ENCODE measurements at regions not wholly inside any gene's neighbourhood (a gene's known extent, or its start where the extent isn't known, plus 50 kb on each side); places are given as distances from the start of the nearest gene placed in this dataset.

GRCh38 chr9:107693625-107694326 lies 204.2 kb upstream of the KLF4 start:
- TF ChIP-seq POLR2A (IDR thresholded peaks at IDR 0.05; ENCODE audit: low read length) (no peak), GATA1 (IDR thresholded peaks at IDR 0.05; ENCODE audit: low read depth, low read length) (no peak)

Data from erythroblast (primary cell).